DMS53 treated with DMSO at 0.1 percent for 48 hours (cell line): ENCODE measurements at regions not wholly inside any gene's neighbourhood (a gene's known extent, or its start where the extent isn't known, plus 50 kb on each side); places are given as distances from the start of the nearest gene placed in this dataset.

ENCODE experiments used
- DNase-seq: peaks from one replicate; lab custom pipeline; 2025; ENCODE audit not compliant: unreplicated experiment; lab: John Stamatoyannopoulos, UW

DNA sequence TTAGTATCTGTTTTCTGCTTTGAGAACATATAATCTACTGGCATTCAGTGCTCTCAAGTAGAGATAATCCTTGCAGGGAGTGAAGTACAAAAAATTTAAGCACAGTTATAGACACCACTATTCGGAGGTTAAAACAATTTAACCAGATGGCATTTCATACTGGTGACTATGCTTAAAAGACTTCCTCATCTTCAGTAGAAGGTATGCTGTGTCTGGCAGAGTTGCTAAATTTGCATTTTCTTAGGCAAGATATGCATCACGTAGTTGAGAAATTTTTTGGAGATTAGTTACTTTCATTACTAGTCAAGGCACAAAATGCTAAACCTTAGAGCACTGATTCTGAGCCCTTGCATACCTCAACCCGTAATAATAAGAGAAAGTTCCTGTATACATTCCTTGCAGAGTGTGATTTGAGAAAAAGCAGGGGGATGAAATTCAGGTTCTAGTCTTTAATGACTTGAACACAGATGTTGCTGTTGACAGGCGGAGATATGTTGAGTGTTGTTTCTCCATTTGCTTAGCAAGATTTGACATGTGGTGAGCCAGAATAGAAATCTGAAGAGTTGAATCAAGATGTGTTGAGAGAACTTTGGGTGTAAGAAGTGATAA lies 70.8 kb upstream of the STARD4 start:
- DNase-seq = no peak

- DNase-seq = no peak
Observed at GRCh38 chr5:111582451-111582850, 70.1 kb upstream of the STARD4 start.

GRCh38 chr5:111580956-111581355 lies 68.6 kb upstream of the STARD4 start:
- no peak for DNase-seq

DNA sequence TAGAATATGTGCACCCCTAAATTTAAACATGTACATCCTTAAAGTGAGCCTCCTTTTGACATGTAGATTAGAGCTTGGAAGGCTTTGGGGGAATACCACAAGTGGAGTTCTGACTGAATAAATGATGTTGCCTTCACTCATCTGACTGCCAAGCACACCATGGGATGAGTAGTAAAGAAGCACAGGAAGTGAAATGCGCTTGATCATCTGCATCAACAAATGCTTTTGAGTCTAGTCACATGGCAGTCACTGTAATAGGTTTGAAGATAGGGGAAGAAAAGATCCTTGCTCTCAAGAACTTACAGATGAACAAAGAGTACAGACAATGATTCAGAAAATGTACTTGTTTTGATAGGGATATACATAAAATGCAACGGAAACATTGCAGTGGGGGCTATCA lies 62.0 kb upstream of the STARD4 start:
- DNase-seq = no peak

GRCh38 chr5:111572561-111572960 lies 60.2 kb upstream of the STARD4 start:
- no peak for DNase-seq

DNA sequence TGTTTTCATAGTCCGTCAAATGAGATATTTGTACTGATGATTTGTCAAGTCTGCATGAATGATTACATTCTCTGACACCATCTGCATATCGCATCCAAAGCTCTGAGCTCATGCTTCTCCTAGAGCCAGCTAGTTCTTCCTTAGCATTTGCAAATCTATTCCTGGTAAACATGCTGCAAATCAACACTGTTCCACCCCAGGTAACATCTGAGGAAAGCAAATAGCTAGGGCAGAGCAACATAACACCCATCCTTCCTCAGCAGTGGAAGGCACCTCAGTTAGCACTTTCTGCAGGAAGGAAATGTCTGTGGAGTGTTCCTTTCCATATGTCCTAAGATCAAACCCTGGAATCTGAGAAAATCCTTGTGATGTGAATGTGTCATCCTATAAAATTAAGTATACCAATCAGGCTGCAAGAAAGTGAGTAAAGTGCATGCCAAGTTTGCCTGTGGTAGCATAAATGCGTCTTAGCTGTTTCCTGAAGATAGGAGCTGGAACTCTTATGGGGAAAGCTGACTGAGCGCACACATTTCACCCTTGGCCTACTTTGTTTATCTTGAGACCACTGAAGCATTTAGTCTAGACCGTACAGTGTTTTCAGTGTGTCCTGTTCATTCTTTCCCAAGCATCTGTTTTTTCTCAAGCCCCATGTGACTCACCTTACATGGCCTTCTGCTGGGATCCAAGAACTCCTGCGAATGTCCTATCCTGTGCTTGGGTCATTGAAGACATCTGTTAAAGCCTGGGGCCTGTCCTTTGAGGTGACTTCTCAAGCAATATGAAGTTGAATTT lies 50.9 kb upstream of the STARD4 start:
- DNase-seq = no peak

DNA sequence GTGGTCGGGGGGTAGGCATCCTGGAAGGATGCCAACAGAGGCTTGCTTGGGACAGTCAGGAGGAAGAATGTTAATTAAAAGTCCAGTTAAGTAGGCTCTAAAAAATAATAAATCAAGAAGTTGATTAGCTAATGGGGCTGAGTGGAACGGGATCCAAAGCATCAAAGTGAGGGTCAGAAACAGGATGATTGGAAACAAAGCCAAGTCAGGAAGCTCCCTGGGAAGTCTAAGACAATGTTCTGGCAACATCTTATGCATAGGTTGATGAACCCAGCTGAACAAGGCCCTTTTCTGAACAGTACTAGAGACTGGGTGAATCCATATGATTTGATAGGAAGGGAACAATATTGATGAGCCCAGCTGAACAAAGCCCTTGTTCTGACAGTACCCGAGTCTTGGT lies 50.2 kb upstream of the STARD4 start:
- DNase-seq = no peak
